ENCODE measurements at regions not wholly inside any gene's neighbourhood (a gene's known extent, or its start where the extent isn't known, plus 50 kb on each side); places are given as distances from the start of the nearest gene placed in this dataset.

DNA sequence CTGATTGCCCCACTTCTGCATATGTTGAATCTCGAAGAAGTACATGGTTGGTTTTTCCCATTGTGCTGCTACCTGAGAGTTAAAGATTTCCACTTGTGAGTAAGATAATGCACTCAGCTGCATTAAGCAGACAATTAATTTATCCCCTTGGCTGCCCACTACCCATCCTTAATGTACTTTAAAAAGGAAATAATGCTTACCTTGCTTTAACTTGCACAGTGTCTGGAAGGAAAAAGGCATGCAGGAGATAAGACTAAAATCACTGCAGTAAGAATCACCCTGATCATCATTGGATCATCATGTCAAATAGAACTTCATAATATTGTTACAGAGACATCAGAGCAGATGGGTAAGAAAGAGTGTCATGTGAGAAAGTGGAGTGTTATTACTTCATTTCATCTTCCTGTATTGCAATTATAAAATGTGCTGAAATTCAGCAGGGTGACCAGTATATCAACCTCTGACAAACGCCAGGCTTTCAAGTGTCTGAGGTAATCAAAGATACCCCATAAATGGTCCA lies 207.3 kb upstream of the PIK3C3 start:
- no peaks in the 10 kb centered on the region for H3K9me3 ChIP-seq (ENCODE audit: low read length)
- no peak for DNase-seq
- no peaks in the 10 kb centered on the region for H3K27me3 ChIP-seq (ENCODE audit: insufficient read depth, low read length, poor library complexity, severe bottlenecking)
- H3K27ac ChIP-seq (ENCODE audit: low read depth, low read length) = no peak overlapping the region
- H3K4me1 Mint-ChIP-seq = no peaks in the 10 kb centered on the region
- H3K36me3 ChIP-seq (ENCODE audit: insufficient read depth, low read length) = no peaks in the 10 kb centered on the region
- H3K36me3 Mint-ChIP-seq = no peaks in the 10 kb centered on the region
- no peak overlapping the region for H3K27ac Mint-ChIP-seq
- H3K4me3 ChIP-seq (ENCODE audit: low read length) = no peak overlapping the region
- no peak overlapping the region for H3K4me3 Mint-ChIP-seq
- ChIA-PET CTCF (no interaction called here), POLR2A (no interaction called here)
- H3K27me3 Mint-ChIP-seq = no peaks in the 10 kb centered on the region
- peaks cover 0 to 3% (median 0%) of the 10 kb centered on the region in 5 donors for H3K9me3 Mint-ChIP-seq
- H3K4me1 ChIP-seq (ENCODE audit: insufficient read depth, low read length) = no peaks in the 10 kb centered on the region

DNA sequence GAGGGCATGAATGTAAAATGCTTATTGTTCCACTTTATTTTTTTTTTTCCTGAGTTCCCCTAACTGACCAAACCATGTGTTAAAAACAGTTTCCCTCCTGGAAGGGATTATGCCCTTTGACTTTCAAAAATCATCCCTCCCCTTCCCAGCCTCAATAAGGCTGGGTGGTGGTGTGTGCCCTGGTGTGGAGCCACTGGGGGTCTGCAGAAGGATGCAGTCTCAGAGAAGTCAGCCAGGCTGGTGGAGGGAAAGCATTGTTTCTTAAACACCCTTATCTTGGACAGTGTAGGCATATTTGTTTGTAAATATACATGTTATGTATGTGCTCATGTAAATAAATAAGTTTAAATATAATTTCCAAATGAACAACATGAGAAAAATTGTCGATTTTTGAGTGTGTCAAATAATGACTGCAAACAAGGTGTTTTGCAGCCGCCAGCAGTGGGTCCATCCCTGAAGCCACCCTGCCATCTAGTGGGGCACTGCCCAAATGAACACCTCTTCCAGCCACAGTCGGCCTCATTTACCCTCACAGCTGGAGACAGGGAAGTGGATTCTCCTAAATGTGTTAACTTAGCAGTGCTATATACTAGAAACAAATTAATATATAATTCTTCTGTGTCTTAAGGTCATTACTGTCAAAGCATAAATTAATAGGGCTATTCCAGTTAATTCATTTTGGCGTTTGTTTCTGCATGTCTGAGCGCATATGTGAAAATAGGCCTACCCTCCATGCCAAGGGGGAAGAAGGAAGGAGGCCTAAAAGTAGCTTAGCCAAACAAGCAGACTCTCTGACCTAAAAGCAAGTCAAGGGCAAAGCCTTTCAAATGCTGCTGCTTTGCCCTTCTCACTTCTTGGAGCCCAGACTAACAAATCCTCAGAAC lies 209.6 kb upstream of the PIK3C3 start:
- Mint-ChIP-seq H3K27ac (no peak overlapping the region), H3K27me3 (no peaks in the 10 kb centered on the region), H3K36me3 (no peaks in the 10 kb centered on the region), H3K9me3 (peaks cover 0 to 4% (median 3%) of the 10 kb centered on the region in 5 donors), H3K4me1 (no peaks in the 10 kb centered on the region), H3K4me3 (no peak overlapping the region)
- no peak for DNase-seq
- POLR2A ChIA-PET = no interaction called here
- Histone ChIP-seq H3K27ac (ENCODE audit: low read depth, low read length) (no peak overlapping the region), H3K36me3 (ENCODE audit: insufficient read depth, low read length) (no peaks in the 10 kb centered on the region), H3K27me3 (ENCODE audit: insufficient read depth, low read length, poor library complexity, severe bottlenecking) (no peaks in the 10 kb centered on the region), H3K4me3 (ENCODE audit: low read length) (no peak overlapping the region), H3K4me1 (ENCODE audit: insufficient read depth, low read length) (no peaks in the 10 kb centered on the region), H3K9me3 (ENCODE audit: low read length) (no peaks in the 10 kb centered on the region)
- CTCF ChIA-PET = no interaction called here

DNA sequence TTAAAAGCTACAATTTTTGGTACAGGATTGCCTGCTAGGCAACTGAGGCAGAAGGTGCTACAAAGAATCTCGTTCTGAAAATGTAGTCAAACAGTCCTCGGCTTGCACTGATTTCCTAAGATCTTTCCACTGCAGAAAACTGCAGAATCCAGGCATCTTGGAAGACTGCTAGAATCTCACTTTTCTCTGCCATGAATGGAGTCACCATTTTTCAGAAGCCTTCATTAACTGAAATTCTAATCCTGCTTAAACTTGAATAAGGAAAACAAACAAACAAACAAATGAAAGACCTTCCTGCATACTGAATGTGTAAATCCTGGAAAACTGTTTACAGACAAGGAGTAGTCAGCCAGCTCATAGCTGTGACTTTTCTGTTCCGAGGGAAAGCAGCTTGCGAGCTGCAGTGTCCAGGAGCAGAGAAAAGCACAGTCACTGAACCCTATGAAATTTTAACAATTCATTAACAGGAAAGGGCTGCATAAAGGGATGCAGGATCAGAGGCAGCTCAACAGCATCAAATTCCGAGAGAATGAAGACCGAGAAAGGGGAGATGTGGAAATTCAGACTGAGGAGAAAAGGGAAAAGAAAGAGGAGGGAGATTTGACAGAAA lies 210.5 kb upstream of the PIK3C3 start:
- no peaks in the 10 kb centered on the region for H3K4me1 Mint-ChIP-seq
- no peak overlapping the region for H3K4me3 Mint-ChIP-seq
- H3K27me3 ChIP-seq (ENCODE audit: insufficient read depth, low read length, poor library complexity, severe bottlenecking) = no peaks in the 10 kb centered on the region
- no peaks in the 10 kb centered on the region for H3K9me3 ChIP-seq (ENCODE audit: low read length)
- no peaks in the 10 kb centered on the region for H3K4me1 ChIP-seq (ENCODE audit: insufficient read depth, low read length)
- H3K27ac Mint-ChIP-seq = no peak overlapping the region
- H3K36me3 ChIP-seq (ENCODE audit: insufficient read depth, low read length) = no peaks in the 10 kb centered on the region
- ChIA-PET CTCF (no interaction called here), POLR2A (no interaction called here)
- no peaks in the 10 kb centered on the region for H3K36me3 Mint-ChIP-seq
- H3K27me3 Mint-ChIP-seq = no peaks in the 10 kb centered on the region
- no peak overlapping the region for H3K4me3 ChIP-seq (ENCODE audit: low read length)
- H3K9me3 Mint-ChIP-seq = peaks cover 0 to 4% (median 3%) of the 10 kb centered on the region in 5 donors
- no peak for DNase-seq
- H3K27ac ChIP-seq (ENCODE audit: low read depth, low read length) = no peak overlapping the region

DNA sequence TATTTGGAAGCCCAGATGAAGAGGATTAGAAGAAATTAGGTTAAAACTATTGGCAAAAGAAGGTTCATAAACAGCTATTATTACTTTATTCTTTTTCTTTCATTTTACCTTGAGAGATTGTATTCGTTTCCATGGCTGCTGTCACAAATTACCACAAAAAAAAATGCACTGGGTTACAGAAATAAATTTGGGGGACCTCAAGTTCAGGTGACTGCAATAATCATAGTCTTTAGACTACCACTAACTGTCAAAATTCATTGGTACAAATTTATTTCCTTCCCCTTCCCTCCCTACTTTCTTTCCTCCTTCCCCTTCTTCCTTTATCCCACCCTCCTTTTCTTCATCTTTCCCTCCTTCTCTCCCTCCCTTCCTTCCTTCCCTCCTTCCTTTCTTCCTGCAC lies 217.8 kb upstream of the PIK3C3 start:
- DNase-seq = no peak
- H3K27me3 ChIP-seq (ENCODE audit: insufficient read depth, low read length, poor library complexity, severe bottlenecking) = no peaks in the 10 kb centered on the region
- H3K27me3 Mint-ChIP-seq = no peaks in the 10 kb centered on the region
- H3K4me1 ChIP-seq (ENCODE audit: insufficient read depth, low read length) = no peaks in the 10 kb centered on the region
- H3K9me3 ChIP-seq (ENCODE audit: low read length) = no peaks in the 10 kb centered on the region
- ChIA-PET POLR2A (no interaction called here), CTCF (no interaction called here)
- no peak overlapping the region for H3K27ac ChIP-seq (ENCODE audit: low read depth, low read length)
- no peaks in the 10 kb centered on the region for H3K36me3 ChIP-seq (ENCODE audit: insufficient read depth, low read length)
- H3K27ac Mint-ChIP-seq = no peak overlapping the region
- H3K9me3 Mint-ChIP-seq = peaks cover 2 to 5% (median 4%) of the 10 kb centered on the region in 5 donors
- H3K4me3 Mint-ChIP-seq = no peak overlapping the region
- no peaks in the 10 kb centered on the region for H3K4me1 Mint-ChIP-seq
- H3K4me3 ChIP-seq (ENCODE audit: low read length) = no peak overlapping the region
- no peaks in the 10 kb centered on the region for H3K36me3 Mint-ChIP-seq

DNA sequence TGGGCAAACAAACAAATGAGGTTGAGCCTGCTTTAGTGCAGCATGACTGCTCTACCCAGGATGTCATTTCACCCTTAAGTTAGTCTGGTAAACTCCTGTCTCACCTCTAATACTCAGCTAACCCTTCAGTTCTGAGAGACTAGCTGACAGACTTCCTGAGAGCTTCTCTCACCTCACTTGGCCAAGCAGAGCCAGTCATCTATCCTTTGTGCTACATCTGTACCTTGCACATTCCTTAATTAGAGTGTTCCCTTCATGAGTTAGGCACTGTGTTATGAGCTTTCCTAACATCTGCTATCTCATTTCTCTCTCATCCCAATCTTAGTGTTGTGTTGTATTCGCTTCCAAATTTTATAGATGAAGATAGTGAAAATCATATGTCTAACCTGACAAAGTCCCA lies 220.1 kb upstream of the PIK3C3 start:
- no peak overlapping the region for H3K4me3 Mint-ChIP-seq
- H3K27ac Mint-ChIP-seq = no peak overlapping the region
- H3K27me3 Mint-ChIP-seq = no peaks in the 10 kb centered on the region
- H3K4me1 Mint-ChIP-seq = no peaks in the 10 kb centered on the region
- Histone ChIP-seq H3K27ac (ENCODE audit: low read depth, low read length) (no peak overlapping the region), H3K9me3 (ENCODE audit: low read length) (no peaks in the 10 kb centered on the region), H3K36me3 (ENCODE audit: insufficient read depth, low read length) (no peaks in the 10 kb centered on the region), H3K4me3 (ENCODE audit: low read length) (no peak overlapping the region), H3K27me3 (ENCODE audit: insufficient read depth, low read length, poor library complexity, severe bottlenecking) (no peaks in the 10 kb centered on the region), H3K4me1 (ENCODE audit: insufficient read depth, low read length) (no peaks in the 10 kb centered on the region)
- POLR2A ChIA-PET = no interaction called here
- CTCF ChIA-PET = no interaction called here
- H3K9me3 Mint-ChIP-seq = peaks cover 2 to 8% (median 3%) of the 10 kb centered on the region in 5 donors
- H3K36me3 Mint-ChIP-seq = no peaks in the 10 kb centered on the region
- DNase-seq = no peak

DNA sequence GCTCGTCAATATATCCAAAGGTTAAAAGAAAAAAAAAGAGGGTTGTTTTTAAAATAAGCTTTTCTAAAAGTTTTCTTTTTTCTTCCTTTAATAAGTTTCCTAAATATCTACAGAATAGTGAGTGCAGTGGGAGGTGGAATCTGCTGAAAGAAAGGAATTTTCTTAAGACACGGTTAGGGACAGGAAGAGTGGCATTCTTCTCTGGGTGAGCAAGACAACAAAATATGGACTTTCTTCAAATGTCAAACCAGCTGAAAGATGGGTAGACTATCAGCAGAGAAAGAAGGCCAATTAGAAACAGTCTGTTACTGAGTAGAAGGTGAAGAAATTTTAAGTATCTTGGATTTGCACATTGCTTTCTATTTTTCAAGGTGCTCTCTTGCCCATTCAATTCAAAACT lies 222.7 kb upstream of the PIK3C3 start:
- no peak for DNase-seq
- H3K27ac Mint-ChIP-seq = no peak overlapping the region
- H3K4me1 ChIP-seq (ENCODE audit: insufficient read depth, low read length) = no peaks in the 10 kb centered on the region
- no peak overlapping the region for H3K27ac ChIP-seq (ENCODE audit: low read depth, low read length)
- no peaks in the 10 kb centered on the region for H3K27me3 Mint-ChIP-seq
- H3K4me1 Mint-ChIP-seq = no peaks in the 10 kb centered on the region
- H3K4me3 Mint-ChIP-seq = no peak overlapping the region
- no peaks in the 10 kb centered on the region for H3K36me3 ChIP-seq (ENCODE audit: insufficient read depth, low read length)
- POLR2A ChIA-PET = no interaction called here
- CTCF ChIA-PET = no interaction called here
- peaks cover 2 to 8% (median 2%) of the 10 kb centered on the region in 5 donors for H3K9me3 Mint-ChIP-seq
- H3K27me3 ChIP-seq (ENCODE audit: insufficient read depth, low read length, poor library complexity, severe bottlenecking) = no peaks in the 10 kb centered on the region
- H3K4me3 ChIP-seq (ENCODE audit: low read length) = no peak overlapping the region
- H3K9me3 ChIP-seq (ENCODE audit: low read length) = no peaks in the 10 kb centered on the region
- H3K36me3 Mint-ChIP-seq = no peaks in the 10 kb centered on the region

DNA sequence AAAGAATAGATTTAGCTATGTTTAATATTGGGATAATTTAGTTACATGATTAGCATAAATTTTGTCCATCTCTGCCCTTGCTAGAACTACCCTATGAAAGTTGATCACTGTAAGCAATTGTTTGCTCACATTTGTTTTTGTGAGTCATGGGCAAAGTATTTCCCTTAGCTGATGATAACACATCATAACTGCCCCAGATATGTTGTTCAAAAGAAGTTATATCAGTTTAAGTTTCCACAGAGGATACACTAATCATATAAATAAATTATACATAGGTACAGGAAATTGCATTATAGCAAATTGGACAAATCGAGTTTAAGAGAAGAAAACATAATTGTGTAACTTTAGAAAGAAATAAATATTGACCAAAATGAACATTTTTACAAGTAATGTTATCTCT lies 223.2 kb upstream of the PIK3C3 start:
- Mint-ChIP-seq H3K27ac (no peak overlapping the region), H3K4me3 (no peak overlapping the region), H3K36me3 (no peaks in the 10 kb centered on the region), H3K9me3 (peaks cover 2 to 8% (median 2%) of the 10 kb centered on the region in 5 donors), H3K27me3 (no peaks in the 10 kb centered on the region), H3K4me1 (no peaks in the 10 kb centered on the region)
- no peaks in the 10 kb centered on the region for H3K36me3 ChIP-seq (ENCODE audit: insufficient read depth, low read length)
- POLR2A ChIA-PET = no interaction called here
- no peaks in the 10 kb centered on the region for H3K9me3 ChIP-seq (ENCODE audit: low read length)
- no peak overlapping the region for H3K27ac ChIP-seq (ENCODE audit: low read depth, low read length)
- CTCF ChIA-PET = no interaction called here
- no peaks in the 10 kb centered on the region for H3K4me1 ChIP-seq (ENCODE audit: insufficient read depth, low read length)
- no peaks in the 10 kb centered on the region for H3K27me3 ChIP-seq (ENCODE audit: insufficient read depth, low read length, poor library complexity, severe bottlenecking)
- H3K4me3 ChIP-seq (ENCODE audit: low read length) = no peak overlapping the region
- DNase-seq = no peak

DNA sequence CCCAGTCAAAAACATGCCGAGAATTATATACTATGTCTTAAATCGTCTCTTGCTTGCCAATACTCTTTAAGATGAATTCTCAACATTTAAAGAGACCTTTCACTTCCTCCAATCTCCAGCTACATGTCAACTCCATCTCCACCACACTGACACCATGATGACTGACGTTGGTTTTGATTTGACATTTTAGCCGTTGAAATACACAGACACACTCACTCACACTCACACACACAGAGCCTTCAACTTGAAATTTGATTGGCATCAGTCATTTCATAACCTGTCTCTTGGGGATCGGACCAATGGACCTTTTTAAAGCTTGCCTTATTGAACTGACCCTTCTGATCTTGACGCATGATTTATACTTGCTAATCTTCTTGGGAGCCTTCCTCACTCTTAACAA lies 230.8 kb upstream of the PIK3C3 start:
- H3K4me1 Mint-ChIP-seq = no peaks in the 10 kb centered on the region
- Histone ChIP-seq H3K36me3 (ENCODE audit: insufficient read depth, low read length) (no peaks in the 10 kb centered on the region), H3K27me3 (ENCODE audit: insufficient read depth, low read length, poor library complexity, severe bottlenecking) (no peaks in the 10 kb centered on the region), H3K4me1 (ENCODE audit: insufficient read depth, low read length) (no peaks in the 10 kb centered on the region), H3K9me3 (ENCODE audit: low read length) (no peaks in the 10 kb centered on the region), H3K27ac (ENCODE audit: low read depth, low read length) (no peak overlapping the region), H3K4me3 (ENCODE audit: low read length) (no peak overlapping the region)
- POLR2A ChIA-PET = no interaction called here
- no peak overlapping the region for H3K27ac Mint-ChIP-seq
- H3K36me3 Mint-ChIP-seq = no peaks in the 10 kb centered on the region
- peaks cover 0 to 3% (median 0%) of the 10 kb centered on the region in 5 donors for H3K9me3 Mint-ChIP-seq
- peaks cover 0 to 2% of the 10 kb centered on the region in 2 donors for H3K27me3 Mint-ChIP-seq
- CTCF ChIA-PET = no interaction called here
- H3K4me3 Mint-ChIP-seq = no peak overlapping the region
- no peak for DNase-seq

Measured in CD8-positive, alpha-beta memory T cell (primary cell).